ENCODE measurements at regions not wholly inside any gene's neighbourhood (a gene's known extent, or its start where the extent isn't known, plus 50 kb on each side); places are given as distances from the start of the nearest gene placed in this dataset.

DNA sequence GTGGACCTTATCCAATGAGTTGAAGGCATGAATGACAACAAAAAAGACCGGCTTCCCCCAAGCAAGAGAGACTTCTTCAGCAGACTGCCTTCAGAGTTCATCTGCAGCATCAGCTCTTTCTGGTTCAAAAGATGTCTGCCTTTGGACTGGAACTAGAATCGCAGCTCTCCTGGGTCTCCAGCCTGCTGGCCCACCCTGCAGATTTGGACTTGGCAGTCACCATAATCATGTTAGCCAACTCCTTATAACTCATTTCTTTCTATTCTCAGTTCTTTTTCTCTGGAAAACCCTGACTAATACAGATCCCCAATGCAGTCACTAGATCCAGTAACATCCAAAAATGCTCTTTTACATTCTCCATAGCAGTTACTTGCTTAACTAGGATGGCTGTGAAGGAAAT, 89.2 kb upstream of the MARK1 start:
- WGBS, 2 experiments (ENCODE audit: low coverage in 1 of 2, low lambda C conversion rate in 2 of 2, missing lambda C conversion rate in 2 of 2), result 48 to 50% methylated on average over 2 of the region's 2 CpGs
- Histone ChIP-seq H4K20me1 (ENCODE audit: insufficient read depth) (no peaks in the 10 kb centered on the region), H3K9me2 (ENCODE audit: insufficient read depth) (no peaks in the 10 kb centered on the region), H3K4me2 (ENCODE audit: unreplicated experiment) (no peak overlapping the region), H3K36me3 (ENCODE audit: low read depth) (no peaks in the 10 kb centered on the region), H3K27me3 (replicated peaks; ENCODE audit: insufficient read depth) (peaks cover 15% of the 10 kb centered on the region; the same call in 1 of the 2 replicates), H2AFZ (no peak overlapping the region), H3K79me2 (ENCODE audit: insufficient read depth) (no peaks in the 10 kb centered on the region), H3K4me1 (ENCODE audit: insufficient read depth) (no peaks in the 10 kb centered on the region), H3K4me3 (no peak overlapping the region), H3K9me3 (ENCODE audit: low read depth) (no peaks in the 10 kb centered on the region), H3F3A (ENCODE audit: insufficient read depth) (no peaks in the 10 kb centered on the region), H3K27ac (no peak overlapping the region), H3K9ac (no peak overlapping the region)
- in situ Hi-C loops (cut with MboI), result no loop called here
- DNase-seq, result no peak
- TF ChIP-seq EZH2 (IDR thresholded peaks at IDR 0.05; ENCODE audit: insufficient read depth, poor library complexity, severe bottlenecking), result no peak
- no peak for TF ChIP-seq EZH2phosphoT487 (IDR thresholded peaks at IDR 0.05; ENCODE audit: insufficient read depth, low read depth)

DNA sequence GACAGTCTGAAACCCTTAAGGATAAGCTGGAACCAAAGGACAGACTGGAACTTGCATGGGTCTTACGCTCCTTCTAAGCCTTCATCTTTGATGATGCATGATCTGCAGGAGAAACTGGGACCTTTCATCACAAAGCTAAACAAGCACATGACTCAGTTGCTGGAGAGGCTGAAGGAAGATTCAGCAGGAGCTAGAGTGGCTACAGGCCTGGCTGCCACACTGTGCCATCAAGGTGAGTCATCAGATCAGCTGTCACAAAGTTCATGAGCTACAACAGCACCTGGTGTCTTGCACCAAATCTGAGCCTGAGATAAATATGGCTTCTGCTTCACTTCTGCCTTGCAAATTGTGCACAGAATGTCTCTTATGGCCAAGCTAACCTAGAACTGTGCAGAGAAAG, 95.5 kb upstream of the MARK1 start:
- no peaks in the 10 kb centered on the region for H3K79me2 ChIP-seq (ENCODE audit: insufficient read depth)
- in situ Hi-C loops (cut with MboI), result no loop called here
- H3K4me1 ChIP-seq (ENCODE audit: insufficient read depth), result no peaks in the 10 kb centered on the region
- H3K9me2 ChIP-seq (ENCODE audit: insufficient read depth), result no peaks in the 10 kb centered on the region
- H3K4me3 ChIP-seq, result no peak overlapping the region
- no peaks in the 10 kb centered on the region for H3F3A ChIP-seq (ENCODE audit: insufficient read depth)
- no peaks in the 10 kb centered on the region for H3K9me3 ChIP-seq (ENCODE audit: low read depth)
- no peak overlapping the region for H3K4me2 ChIP-seq (ENCODE audit: unreplicated experiment)
- H4K20me1 ChIP-seq (ENCODE audit: insufficient read depth), result no peaks in the 10 kb centered on the region
- H3K27ac ChIP-seq, result no peak overlapping the region
- peaks cover 8% of the 10 kb centered on the region; the same call in 1 of the 2 replicates for H3K27me3 ChIP-seq (replicated peaks; ENCODE audit: insufficient read depth)
- 74 to 84% methylated on average over 1 of the region's 1 CpG for WGBS, 2 experiments (ENCODE audit: low coverage in 1 of 2, low lambda C conversion rate in 2 of 2, missing lambda C conversion rate in 2 of 2)
- DNase-seq, result peak; percentile 5
- H3K9ac ChIP-seq, result no peak overlapping the region
- no peak for TF ChIP-seq EZH2phosphoT487 (IDR thresholded peaks at IDR 0.05; ENCODE audit: insufficient read depth, low read depth)
- no peak for TF ChIP-seq EZH2 (IDR thresholded peaks at IDR 0.05; ENCODE audit: insufficient read depth, poor library complexity, severe bottlenecking)
- H2AFZ ChIP-seq, result no peak overlapping the region
- H3K36me3 ChIP-seq (ENCODE audit: low read depth), result no peaks in the 10 kb centered on the region

GRCh38 chr1:220431554-220432239, 96.2 kb upstream of the MARK1 start:
- H3K9me2 ChIP-seq (ENCODE audit: insufficient read depth), result no peaks in the 10 kb centered on the region
- no peak overlapping the region for H3K9ac ChIP-seq
- H3K27me3 ChIP-seq (replicated peaks; ENCODE audit: insufficient read depth), result peaks cover 8% of the 10 kb centered on the region; the same call in 1 of the 2 replicates
- TF ChIP-seq EZH2phosphoT487 (IDR thresholded peaks at IDR 0.05; ENCODE audit: insufficient read depth, low read depth), result no peak
- no peak for TF ChIP-seq EZH2 (IDR thresholded peaks at IDR 0.05; ENCODE audit: insufficient read depth, poor library complexity, severe bottlenecking)
- H3K27ac ChIP-seq, result no peak overlapping the region
- no peak overlapping the region for H2AFZ ChIP-seq
- H3K9me3 ChIP-seq (ENCODE audit: low read depth), result no peaks in the 10 kb centered on the region
- H3K4me2 ChIP-seq (ENCODE audit: unreplicated experiment), result no peak overlapping the region
- in situ Hi-C loops (cut with MboI), result no loop called here
- no peaks in the 10 kb centered on the region for H3F3A ChIP-seq (ENCODE audit: insufficient read depth)
- DNase-seq, result no peak
- no peaks in the 10 kb centered on the region for H3K79me2 ChIP-seq (ENCODE audit: insufficient read depth)
- H3K4me1 ChIP-seq (ENCODE audit: insufficient read depth), result no peaks in the 10 kb centered on the region
- H3K4me3 ChIP-seq, result no peak overlapping the region
- no peaks in the 10 kb centered on the region for H3K36me3 ChIP-seq (ENCODE audit: low read depth)
- 56 to 58% methylated on average over 7 of the region's 7 CpGs for WGBS, 2 experiments (ENCODE audit: low coverage in 1 of 2, low lambda C conversion rate in 2 of 2, missing lambda C conversion rate in 2 of 2)
- H4K20me1 ChIP-seq (ENCODE audit: insufficient read depth), result no peaks in the 10 kb centered on the region

- Histone ChIP-seq H2AFZ (no peak overlapping the region), H3K9ac (no peak overlapping the region), H3F3A (ENCODE audit: insufficient read depth) (no peaks in the 10 kb centered on the region), H3K36me3 (ENCODE audit: low read depth) (no peaks in the 10 kb centered on the region), H3K9me3 (ENCODE audit: low read depth) (no peaks in the 10 kb centered on the region), H3K4me2 (ENCODE audit: unreplicated experiment) (no peak overlapping the region), H3K27me3 (replicated peaks; ENCODE audit: insufficient read depth) (peaks cover 8% of the 10 kb centered on the region; the same call in 1 of the 2 replicates), H3K4me1 (ENCODE audit: insufficient read depth) (no peaks in the 10 kb centered on the region), H3K79me2 (ENCODE audit: insufficient read depth) (no peaks in the 10 kb centered on the region), H4K20me1 (ENCODE audit: insufficient read depth) (no peaks in the 10 kb centered on the region), H3K27ac (no peak overlapping the region), H3K9me2 (ENCODE audit: insufficient read depth) (no peaks in the 10 kb centered on the region), H3K4me3 (no peak overlapping the region)
- 13 to 15% methylated on average over 2 of the region's 2 CpGs for WGBS, 2 experiments (ENCODE audit: low coverage in 1 of 2, low lambda C conversion rate in 2 of 2, missing lambda C conversion rate in 2 of 2)
- no peak for TF ChIP-seq EZH2phosphoT487 (IDR thresholded peaks at IDR 0.05; ENCODE audit: insufficient read depth, low read depth)
- no peak for TF ChIP-seq EZH2 (IDR thresholded peaks at IDR 0.05; ENCODE audit: insufficient read depth, poor library complexity, severe bottlenecking)
- no peak for DNase-seq
- in situ Hi-C loops (cut with MboI), result no loop called here
Measured at GRCh38 chr1:220430586-220430985, 97.3 kb upstream of the MARK1 start.
